GM21526 (cell line): ENCODE measurements at regions not wholly inside any gene's neighbourhood (a gene's known extent, or its start where the extent isn't known, plus 50 kb on each side); places are given as distances from the start of the nearest gene placed in this dataset.
"Not testable (repeated sequence)": the region's sequence is repeated elsewhere in the genome, so short reads cannot be mapped to it uniquely, and the experiment has no call there.

Experiments
- ATAC-seq: cut with Tn5 transposase; IDR thresholded peaks from one replicate; pipeline ENCODE4 v1.9.1; 2021; ENCODE audit warnings: moderate library complexity; ENCODE audit not compliant: unreplicated experiment, low FRiP score

DNA sequence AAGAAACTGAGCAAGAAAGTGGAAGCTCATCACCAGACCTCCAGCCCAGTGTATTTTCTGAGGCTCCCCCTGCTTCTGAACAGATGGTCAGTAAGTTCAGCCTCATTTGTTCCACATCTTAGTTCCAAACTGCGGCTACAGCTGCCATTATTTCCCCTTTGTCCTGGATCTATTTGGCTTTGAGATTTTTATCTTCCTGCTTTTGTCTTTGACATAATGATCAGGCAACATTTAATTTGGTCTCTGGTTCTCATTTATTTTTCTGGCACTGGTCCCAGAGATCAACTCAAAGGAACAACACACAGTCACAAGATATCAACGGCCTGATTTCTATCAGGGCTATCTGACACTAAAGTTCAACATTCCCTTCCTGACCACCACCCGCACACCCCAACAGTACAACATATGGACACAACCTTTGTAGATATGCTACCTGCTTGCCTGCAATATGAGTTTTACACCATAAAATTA lies 137.5 kb downstream of the FAM76B start:
- ATAC-seq = no peak

DNA sequence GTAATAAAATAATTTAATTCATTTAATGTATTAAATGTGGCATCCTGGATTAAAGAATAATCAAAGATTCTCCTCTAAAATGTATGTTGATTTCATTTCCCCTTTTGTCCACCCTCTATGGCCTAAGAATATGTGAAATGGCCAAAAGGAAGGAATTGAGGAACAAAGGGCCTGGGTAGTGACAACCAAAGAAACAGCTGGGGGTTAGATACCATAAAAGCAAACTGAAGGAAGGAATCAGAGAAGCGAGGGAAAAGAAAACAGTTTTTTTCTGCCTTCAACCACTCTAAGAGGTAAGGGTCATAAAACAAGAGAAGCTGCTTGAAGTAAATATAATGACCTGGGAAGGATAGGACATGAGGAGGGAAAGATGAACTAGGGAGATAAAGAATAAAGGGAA lies 139.3 kb downstream of the FAM76B start:
- no peak for ATAC-seq

DNA sequence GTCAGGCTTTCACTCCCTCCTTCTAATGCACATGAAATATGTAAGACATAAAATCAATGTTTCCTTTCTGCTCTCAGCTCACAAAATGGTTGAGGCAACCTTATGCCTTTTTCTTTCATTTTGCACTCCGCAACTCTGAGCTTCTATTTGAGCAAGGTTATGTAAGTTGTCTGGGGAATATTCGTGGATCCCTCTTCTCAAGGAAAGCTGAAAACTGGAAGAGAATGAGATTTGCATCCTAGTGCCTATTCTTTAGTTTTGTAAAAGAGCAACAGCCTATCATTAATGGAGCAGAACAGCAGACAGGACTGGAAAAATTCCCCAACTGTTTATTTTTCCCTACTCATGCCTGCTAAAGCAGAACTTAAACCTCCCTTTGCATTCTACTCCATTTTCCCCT lies 141.7 kb downstream of the FAM76B start:
- ATAC-seq = no peak

DNA sequence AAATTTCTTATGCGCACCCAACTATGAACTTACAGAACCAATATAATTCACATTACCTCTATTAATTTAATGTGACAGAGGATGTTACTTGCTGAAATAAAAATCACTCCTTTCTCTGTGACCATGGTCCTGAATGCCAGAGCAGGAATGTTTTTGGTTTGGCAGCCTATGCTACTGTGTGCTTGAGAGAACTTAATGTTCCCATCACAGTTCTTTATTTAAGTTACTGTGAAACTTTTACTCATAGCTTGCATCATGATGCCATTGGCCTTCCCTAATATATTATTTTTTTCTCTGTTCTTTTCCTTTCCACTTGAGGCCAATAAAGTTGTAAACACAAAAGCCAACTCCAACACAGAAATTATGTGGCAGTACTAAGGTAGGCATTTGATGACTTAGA lies 142.2 kb downstream of the FAM76B start:
- ATAC-seq = no peak

DNA sequence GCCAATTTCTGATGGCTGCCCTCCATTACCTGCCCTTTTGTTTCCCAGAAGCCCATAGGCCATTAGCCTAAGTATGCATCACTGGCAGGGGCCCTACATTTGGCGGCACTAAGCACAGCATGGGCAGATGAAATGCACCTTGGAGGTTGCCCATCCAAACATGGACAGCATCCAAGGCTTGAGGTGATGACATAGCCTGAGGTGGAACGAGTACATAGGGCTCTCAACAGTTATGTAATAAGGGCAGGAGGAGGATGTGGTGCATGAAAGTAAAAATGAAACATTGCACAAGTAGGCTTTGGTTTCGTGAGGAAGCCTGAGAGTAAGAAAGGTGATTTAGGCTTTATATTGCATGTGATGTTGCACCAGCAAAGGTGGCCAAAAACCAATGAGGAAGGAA lies 148.1 kb downstream of the FAM76B start:
- peak; percentile 100 for ATAC-seq

DNA sequence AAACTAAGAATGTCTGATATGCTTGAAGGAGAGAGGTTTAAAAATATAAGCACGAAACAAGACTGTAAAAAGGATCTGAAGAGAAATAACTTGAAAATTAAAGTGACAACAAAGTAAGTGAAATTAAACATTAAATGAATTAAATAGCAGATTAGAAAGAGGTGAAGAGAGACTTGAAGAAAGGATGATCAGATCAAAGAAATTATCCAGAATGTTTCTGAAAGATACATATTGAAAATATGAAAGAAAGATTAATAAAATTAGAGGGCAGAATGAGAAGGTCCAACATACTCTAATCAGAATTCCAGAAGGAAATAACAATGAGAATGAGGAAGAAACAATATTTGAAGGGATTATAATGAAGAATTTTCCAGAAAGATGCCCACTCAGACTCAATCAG lies 151.1 kb downstream of the FAM76B start:
- ATAC-seq = no peak

DNA sequence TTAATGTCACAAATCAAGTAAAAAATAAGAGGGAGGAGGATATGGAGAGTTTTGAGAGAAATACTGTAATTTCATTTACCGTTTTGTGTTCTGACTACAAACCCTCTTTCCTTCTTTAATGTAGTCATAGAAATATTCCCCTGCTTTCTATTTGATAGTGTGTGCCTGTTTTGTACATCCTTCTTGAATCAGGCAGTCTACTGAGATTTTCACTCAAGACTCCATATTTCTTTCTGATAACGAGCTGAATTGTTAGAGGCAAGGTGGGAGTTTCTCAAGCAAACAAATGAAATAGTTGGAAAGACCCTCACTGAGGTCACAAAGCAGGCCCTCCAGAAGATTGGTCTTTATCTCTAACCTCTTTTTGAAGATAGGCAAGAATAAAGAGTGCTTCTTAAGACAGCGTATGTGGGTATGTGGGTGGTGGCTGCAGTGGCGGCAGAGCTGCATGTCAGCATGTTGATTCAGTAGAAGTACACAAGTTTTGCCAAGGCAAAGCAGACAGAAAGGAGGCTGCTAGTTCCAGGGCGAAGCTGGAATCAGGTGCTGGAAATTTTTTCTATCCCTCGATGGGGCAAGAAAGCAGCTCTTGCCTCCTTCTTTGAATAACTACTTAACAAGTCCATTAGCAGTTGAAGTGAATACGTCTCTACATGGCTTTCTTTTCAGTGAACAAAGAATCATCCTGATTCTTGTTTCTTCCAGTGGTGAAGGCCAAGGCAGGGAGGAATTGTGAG lies 164.2 kb downstream of the FAM76B start:
- ATAC-seq = no peak

DNA sequence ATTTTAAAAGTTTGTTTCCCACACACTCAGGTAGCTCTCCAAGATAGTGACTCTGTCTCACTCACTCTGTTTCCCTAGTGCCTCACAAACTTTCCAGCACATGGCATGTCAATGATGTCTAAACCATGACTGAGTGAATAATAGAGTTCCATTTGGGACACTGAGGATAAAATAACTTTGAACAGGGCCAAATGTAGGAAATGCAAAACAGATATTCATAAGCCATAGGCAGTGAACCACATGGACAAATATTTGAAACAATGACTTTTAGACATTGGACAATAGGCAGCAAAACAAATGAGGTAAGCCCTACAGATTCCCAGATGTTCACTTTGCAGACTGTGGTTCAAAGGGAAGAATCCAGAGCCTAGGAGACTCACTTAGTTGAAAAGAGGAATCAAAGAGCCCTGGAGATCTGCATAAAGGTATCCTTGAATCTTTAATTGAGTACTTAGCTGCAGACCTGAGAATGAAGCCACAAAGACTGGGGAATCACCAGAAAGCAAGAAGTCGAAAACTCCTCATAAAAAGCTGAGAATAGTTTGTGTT lies 173.3 kb downstream of the FAM76B start:
- ATAC-seq = no peak

DNA sequence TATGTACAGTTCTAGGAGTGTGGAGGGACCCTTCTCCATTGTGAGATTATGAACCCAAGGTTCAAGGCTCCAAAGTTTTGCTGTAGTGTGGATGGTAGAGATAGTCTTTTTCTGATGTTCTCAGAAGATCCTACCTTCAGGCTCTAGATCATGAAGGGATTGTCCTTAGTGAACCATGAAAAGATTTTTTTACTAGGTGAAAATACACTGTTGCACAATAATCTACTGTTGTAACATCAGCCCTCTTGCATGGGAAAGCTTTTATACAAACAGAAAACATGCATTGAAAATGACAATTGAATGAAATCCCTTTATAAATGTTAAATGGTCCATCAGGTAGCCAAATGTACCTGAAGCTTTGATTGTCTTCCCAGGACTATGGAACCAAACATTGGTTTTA lies 177.8 kb downstream of the FAM76B start:
- no peak for ATAC-seq

DNA sequence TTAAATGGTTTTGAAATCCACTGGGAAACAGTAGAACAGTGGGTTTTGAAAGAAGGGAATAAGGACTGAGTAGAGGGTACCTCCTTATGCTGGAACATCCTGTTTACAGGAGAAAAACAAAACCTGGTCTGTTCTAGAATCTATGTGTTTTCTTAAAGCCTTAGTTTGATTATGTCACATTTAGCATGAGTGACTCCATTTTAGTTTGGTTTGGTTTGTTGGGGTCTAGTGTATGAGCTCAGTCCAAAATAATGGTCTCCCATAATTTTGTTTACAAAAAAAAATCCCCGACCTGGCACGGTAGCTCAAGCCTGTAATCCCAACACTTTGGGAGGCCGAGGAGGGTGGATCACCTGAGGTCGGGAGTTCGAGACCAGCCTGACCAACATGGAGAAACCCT lies 179.4 kb downstream of the FAM76B start:
- not testable (repeated sequence) for ATAC-seq

DNA sequence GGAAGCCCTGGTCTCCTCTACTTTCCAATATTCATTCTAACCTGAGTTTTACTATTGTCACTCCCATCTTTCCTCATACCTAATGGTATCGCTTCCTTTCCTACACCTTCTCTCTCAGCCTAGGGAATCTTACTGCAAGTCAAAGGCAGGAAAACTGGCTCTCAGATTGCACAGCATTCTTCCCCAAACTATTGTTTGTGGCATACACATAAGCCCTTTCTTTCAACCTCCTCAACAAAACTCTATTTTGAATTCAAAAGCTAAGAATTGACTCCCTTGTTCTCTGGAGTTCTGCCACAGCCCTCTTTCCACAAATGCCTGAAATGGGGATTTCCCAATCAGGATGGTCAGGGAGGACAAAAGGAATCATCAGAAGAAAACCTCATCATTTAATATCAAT lies 181.5 kb downstream of the FAM76B start:
- ATAC-seq = no peak

DNA sequence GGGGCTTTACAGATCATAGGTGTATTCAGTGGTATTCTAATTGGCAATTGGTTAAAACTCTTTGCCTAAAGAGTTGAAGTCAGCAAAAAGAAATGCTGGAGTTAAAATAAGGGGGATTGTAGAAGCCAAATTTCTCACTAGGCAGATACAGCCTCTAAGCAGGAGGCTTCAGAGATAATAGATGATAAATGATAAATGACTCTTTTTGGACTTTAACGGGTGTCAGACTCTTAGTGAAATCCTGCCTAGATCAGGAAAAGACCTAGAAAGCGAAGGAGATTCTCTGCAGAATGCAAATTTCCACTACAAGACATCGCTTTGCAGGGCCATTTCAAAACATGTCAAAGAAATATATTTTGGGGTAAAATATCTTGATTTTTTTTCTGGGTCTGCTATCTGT lies 182.8 kb downstream of the FAM76B start:
- ATAC-seq = no peak

DNA sequence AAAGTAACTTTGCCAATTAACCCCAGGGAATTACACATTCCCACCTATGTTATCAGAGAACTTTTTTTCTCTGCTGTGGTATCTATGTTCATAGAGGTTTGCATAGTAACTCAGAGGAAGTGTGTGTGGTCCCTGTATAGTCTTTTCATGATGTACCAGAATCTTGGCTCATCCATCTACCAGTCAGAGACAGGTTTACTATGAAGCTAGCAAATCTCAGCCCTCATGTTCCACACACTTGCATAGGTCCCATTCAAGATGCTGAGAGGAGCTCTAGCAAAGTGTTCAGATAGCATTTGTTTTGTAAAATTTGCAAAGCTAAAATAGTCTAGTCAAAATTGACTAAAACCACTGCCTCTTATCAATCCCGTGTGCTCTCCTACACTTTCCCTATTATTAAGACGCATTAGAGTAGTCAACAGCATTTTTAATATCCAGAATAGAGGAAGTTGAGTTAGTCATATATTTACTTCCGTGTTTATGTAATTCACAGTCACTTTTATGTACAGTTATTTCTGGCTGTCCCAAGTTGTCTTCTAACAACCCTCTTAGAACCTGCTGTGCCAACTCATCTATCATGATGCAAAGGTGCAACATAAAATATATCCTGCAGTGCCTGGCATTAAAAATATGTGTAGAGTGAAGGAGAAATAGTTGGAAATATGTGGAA lies 184.2 kb downstream of the FAM76B start:
- no peak for ATAC-seq

DNA sequence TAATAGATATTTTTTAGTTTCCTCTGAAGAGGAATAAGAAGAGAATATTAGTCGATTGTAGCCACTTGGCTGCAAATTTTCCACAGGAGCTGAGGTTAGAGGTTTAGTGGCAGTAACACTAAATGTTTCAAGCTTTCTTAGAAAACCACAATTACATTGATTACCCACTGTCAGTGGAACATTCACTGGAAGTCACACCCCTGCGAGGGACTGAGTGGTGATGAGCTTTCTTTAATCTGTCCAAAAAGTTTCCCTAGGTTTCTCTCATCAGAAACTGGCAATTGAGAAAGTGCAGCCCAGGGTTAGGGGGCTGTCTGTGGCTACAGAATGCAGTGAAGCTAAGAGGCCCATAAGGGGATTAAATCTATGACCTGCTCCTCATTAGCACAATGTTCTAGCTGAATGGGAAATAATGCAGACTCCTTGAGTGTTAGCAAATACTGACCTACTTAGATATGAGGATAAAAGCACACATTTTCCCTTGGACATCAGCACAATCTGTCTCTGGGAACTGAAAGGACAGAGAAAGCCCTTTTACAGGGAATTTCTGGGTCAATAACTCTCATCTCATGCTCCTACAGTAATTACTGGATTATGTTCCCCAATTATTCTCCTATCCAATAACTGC lies 189.5 kb downstream of the FAM76B start:
- no peak for ATAC-seq

DNA sequence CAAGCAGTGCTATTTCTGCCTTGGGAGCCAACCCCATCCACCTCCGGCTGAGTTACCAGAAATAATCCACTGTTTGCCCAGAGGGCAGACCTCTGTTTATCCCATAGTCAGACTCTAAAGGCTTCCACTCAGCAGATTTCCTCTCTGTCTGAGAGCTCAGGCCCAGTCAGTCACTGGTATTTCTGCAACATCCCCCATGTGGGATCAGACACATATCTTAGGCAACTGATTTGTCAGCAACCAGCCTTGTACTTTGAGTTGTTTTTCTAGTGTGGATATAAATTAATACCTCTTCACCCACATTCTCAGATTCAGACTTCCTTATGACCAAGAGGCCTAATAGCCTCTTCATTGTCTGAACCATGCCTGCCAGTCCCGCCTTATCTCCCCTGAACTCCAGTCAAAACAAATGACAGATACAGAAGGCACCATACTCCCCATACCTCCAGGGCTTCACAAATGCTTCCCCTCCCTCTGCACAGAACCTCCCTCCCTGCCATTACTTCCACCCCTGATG lies 193.6 kb downstream of the FAM76B start:
- no peak for ATAC-seq

DNA sequence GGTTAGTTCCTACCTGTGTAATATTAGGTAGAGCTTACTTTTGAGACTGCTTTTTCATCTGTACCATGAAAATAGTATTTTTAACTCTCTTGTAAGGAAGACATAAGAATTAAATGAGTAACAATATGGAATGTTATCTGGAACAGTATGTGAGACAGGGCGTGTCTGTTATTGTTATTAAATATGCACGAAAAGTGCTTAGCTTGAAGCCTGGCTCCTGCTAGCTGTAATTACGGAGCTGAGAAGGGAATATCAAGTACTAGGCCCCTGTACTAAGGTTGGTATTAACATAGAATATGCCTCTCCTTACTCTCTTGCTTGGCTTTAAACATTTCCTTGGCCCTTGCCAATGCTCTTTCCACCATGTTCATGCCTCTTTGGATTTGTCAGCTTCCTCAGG lies 194.0 kb downstream of the FAM76B start:
- ATAC-seq = no peak

DNA sequence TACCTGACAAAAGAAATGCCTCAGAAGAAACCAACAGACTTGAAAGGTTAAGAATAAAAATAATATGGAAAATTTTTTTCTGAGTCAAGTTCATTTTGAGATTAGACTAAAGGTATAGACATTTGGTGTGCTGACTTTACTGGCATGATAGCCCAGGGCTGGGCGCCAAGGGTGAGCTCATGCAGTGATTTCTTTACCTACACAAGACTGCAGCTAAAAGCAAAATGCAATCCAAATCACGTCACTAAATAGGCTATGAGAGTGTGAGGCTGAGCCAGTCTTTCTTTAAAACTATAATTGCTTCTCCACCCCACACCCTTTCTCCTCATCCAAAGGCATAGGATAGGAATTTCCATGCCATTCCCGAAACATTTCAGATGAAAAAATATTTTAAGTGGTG lies 196.5 kb downstream of the FAM76B start:
- no peak for ATAC-seq

DNA sequence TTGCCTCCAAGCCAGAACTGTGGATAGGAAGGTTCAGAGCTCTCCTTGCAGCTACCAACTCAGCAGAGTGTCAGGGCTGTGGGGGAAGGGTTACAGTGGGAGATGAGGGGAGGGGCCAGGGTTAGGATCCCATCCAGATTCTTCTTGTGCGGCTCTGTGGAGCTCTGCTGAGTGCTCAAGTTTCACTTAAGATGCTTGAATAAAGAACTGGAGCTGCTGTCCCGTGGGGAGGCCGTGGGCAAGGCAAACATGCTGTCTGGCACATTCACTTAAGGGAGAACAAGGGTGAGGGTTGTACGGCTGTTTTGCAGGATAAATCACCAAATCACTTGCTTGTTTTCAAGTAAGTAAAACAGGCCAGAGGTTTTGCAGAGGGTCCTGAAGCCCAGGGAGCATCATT lies 197.1 kb downstream of the FAM76B start:
- ATAC-seq = no peak

DNA sequence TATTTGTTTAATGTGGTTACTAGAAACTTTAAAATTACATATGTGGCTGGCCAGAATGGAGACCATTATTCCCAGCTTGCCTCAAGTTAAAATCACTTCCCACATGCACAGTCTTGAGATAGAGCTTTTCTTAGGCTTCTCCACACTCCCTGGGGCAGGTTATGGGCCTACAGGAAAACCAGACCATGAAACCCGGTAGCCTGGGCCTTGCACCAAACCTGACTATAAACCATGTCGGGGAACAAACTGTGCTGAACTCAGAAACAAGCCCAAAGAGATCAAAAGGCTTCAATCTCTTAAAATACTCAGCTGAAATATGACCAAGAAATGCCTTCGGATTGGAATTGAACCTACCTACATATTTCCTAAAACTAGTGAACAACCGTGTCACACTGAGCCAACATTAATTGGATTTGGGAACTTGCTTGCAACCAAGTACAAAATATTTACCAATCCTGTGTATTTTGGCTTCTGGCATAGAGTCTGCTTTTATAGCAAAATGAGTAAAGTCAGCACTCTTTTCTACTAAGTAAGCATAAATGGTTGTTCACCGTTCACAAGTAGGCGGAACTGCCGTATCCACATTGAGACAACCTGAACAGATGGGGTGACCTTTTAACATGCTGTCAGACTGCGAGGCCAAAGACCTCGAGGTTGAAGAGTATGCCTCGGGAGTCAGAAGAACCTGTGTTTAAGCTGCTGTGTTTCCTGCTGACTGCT lies 199.5 kb downstream of the FAM76B start:
- no peak for ATAC-seq

DNA sequence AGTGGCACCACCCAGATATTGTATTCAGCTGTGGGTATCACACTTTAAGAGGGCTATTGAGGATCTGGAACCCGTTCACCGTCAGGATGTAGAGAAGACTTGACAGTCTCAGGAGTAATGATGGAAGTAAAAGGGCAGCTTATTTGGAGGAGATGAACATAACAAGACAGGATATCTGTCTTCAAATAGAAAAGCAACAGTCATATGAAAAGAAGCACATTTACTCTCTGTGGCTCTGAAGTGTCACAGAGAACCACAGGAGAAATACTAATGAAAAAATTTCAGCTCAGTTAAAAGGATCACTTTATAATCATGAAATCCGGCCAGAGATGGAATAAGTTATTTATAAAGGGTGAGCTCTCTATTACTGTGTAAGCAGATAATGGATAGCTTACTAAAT lies 200.8 kb downstream of the FAM76B start:
- no peak for ATAC-seq

DNA sequence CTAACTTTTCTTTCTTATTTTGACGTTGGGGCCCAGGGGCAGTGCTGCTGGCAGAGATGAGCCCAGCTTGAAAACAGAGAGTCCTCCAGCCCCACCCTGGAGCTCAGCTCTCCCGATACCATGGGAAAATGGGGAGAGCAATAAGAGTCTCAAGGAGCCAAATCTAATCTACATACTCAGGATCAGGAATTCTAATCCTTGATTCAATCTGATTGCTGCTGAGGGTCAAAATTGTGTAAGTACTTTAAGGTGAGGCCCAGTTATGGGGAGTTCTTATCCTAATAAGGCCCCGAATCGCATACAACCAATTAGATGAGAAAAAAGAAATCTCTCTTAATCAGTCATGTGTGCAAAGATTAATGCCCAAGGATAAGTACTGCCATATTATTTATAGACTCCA lies 202.9 kb downstream of the FAM76B start:
- no peak for ATAC-seq
